Large intestine (tissue), 3 donors: ENCODE measurements at regions not wholly inside any gene's neighbourhood (a gene's known extent, or its start where the extent isn't known, plus 50 kb on each side); places are given as distances from the start of the nearest gene placed in this dataset.
"Not testable (repeated sequence)": the region's sequence is repeated elsewhere in the genome, so short reads cannot be mapped to it uniquely, and the experiment has no call there.

Source experiments
- DNase-seq, 2 donors: peaks; one replicate each; pipeline versions ENCODE4 v3.0.0 to v3.0.0-alpha.2; 2013
- H3K27ac ChIP-seq: one replicate; pipeline ENCODE4 v1.5.1; 2013; ENCODE audit warnings: low read length
- H3K27me3 ChIP-seq: 2 replicates; pipeline ENCODE4 v1.6.1; 2013; ENCODE audit warnings: low read length; ENCODE audit not compliant: control insufficient read depth, insufficient read depth
- H3K36me3 ChIP-seq: 2 replicates; pipeline ENCODE4 v1.6.1; 2013; ENCODE audit warnings: low read length; ENCODE audit not compliant: control insufficient read depth, insufficient read depth
- H3K4me1 ChIP-seq: one replicate; pipeline ENCODE4 v1.6.1; 2013; ENCODE audit warnings: low read length; ENCODE audit not compliant: control insufficient read depth, insufficient read depth
- H3K4me3 ChIP-seq: one replicate; pipeline ENCODE4 v1.5.1; 2013; ENCODE audit warnings: low read length
- H3K9me3 ChIP-seq: one replicate; pipeline ENCODE4 v1.6.1; 2013; ENCODE audit warnings: mild to moderate bottlenecking, low read depth, low read length, moderate library complexity; ENCODE audit not compliant: control insufficient read depth
- WGBS: methylation state at CpG from one replicate; pipeline ENCODE4 v1.1.5; 2013; ENCODE audit warnings: low lambda C conversion rate; ENCODE audit not compliant: insufficient coverage; 5-methylcytosine and 5-hydroxymethylcytosine counted together

- DNase-seq = no peak
- Histone ChIP-seq H3K4me1 (peaks cover 2% of the 10 kb centered on the region), H3K27ac (peak overlapping the region; percentile 98), H3K27me3 (no peaks in the 10 kb centered on the region), H3K4me3 (peak overlapping the region; percentile 98), H3K36me3 (peaks cover 8% of the 10 kb centered on the region), H3K9me3 (peaks cover 3% of the 10 kb centered on the region)
- WGBS = 52% methylated on average over 2 of the region's 10 CpGs
These were observed 305.0 kb downstream of the TYW1 start for GRCh38 chr7:67301667-67302066.

GRCh38 chr7:67302113-67303039, 305.7 kb downstream of the TYW1 start:
- DNase-seq = peak; percentile 99
- Histone ChIP-seq H3K27ac (peak overlapping the region; percentile 98), H3K36me3 (peaks cover 11% of the 10 kb centered on the region), H3K4me3 (peak overlapping the region; percentile 98), H3K27me3 (no peaks in the 10 kb centered on the region), H3K9me3 (peaks cover 3% of the 10 kb centered on the region), H3K4me1 (peaks cover 2% of the 10 kb centered on the region)
- no CpG with 5 or more reads among the region's 83 CpGs for WGBS

GRCh38 chr7:67304846-67305245, 308.2 kb downstream of the TYW1 start:
- not testable (repeated sequence) for H3K9me3 ChIP-seq, H3K27ac ChIP-seq, DNase-seq, H3K4me1 ChIP-seq, H3K4me3 ChIP-seq, H3K27me3 ChIP-seq
- WGBS = no CpG with 5 or more reads among the region's 3 CpGs
- H3K36me3 ChIP-seq = peaks cover 33% of the 10 kb centered on the region

GRCh38 chr7:67306331-67306730, 309.7 kb downstream of the TYW1 start:
- Histone ChIP-seq H3K27me3 (no peaks in the 10 kb centered on the region), H3K36me3 (peaks cover 47% of the 10 kb centered on the region), H3K27ac (no peak overlapping the region), H3K9me3 (peaks cover 3% of the 10 kb centered on the region), H3K4me1 (peaks cover under 1% of the 10 kb centered on the region), H3K4me3 (no peak overlapping the region)
- DNase-seq = no peak
- 80% methylated on average over 3 of the region's 3 CpGs for WGBS

GRCh38 chr7:67309764-67310549, 313.3 kb downstream of the TYW1 start:
- no peak overlapping the region for H3K27ac ChIP-seq
- no peaks in the 10 kb centered on the region for H3K27me3 ChIP-seq
- DNase-seq = no peak
- no peaks in the 10 kb centered on the region for H3K9me3 ChIP-seq
- H3K36me3 ChIP-seq = peaks cover 67% of the 10 kb centered on the region
- H3K4me3 ChIP-seq = no peak overlapping the region
- H3K4me1 ChIP-seq = no peaks in the 10 kb centered on the region
- 100% methylated on average over 1 of the region's 4 CpGs for WGBS

GRCh38 chr7:67311901-67312300, 315.3 kb downstream of the TYW1 start:
- no peaks in the 10 kb centered on the region for H3K4me1 ChIP-seq
- no peak for DNase-seq
- WGBS = 83% methylated on average over 1 of the region's 2 CpGs
- no peak overlapping the region for H3K27ac ChIP-seq
- no peak overlapping the region for H3K4me3 ChIP-seq
- H3K27me3 ChIP-seq = no peaks in the 10 kb centered on the region
- no peaks in the 10 kb centered on the region for H3K9me3 ChIP-seq
- peaks cover 71% of the 10 kb centered on the region for H3K36me3 ChIP-seq

GRCh38 chr7:67313213-67313612, 316.6 kb downstream of the TYW1 start:
- H3K27ac ChIP-seq = no peak overlapping the region
- H3K9me3 ChIP-seq = no peaks in the 10 kb centered on the region
- H3K36me3 ChIP-seq = peaks cover 70% of the 10 kb centered on the region
- H3K4me3 ChIP-seq = no peak overlapping the region
- H3K4me1 ChIP-seq = no peaks in the 10 kb centered on the region
- no CpG with 5 or more reads among the region's 2 CpGs for WGBS
- H3K27me3 ChIP-seq = no peaks in the 10 kb centered on the region
- no peak for DNase-seq

GRCh38 chr7:67316902-67317301, 320.3 kb downstream of the TYW1 start:
- WGBS = 100% methylated on average over 2 of the region's 4 CpGs
- H3K4me1 ChIP-seq, H3K27me3 ChIP-seq, H3K9me3 ChIP-seq, H3K4me3 ChIP-seq, H3K27ac ChIP-seq, DNase-seq: not testable (repeated sequence)
- H3K36me3 ChIP-seq = peaks cover 40% of the 10 kb centered on the region

- not testable (repeated sequence) for H3K4me1 ChIP-seq, H3K4me3 ChIP-seq, H3K27ac ChIP-seq, H3K36me3 ChIP-seq, H3K27me3 ChIP-seq, H3K9me3 ChIP-seq, DNase-seq
- WGBS = no CpG with 5 or more reads among the region's 5 CpGs
These were observed 331.6 kb downstream of the TYW1 start for GRCh38 chr7:67328257-67328656.

GRCh38 chr7:67335165-67335564, 338.5 kb downstream of the TYW1 start:
- not testable (repeated sequence) for H3K27me3 ChIP-seq, H3K4me3 ChIP-seq, H3K9me3 ChIP-seq, H3K27ac ChIP-seq, DNase-seq, H3K4me1 ChIP-seq, H3K36me3 ChIP-seq
- no CpG with 5 or more reads among the region's 1 CpG for WGBS
